Right kidney (tissue), 1 donor: ENCODE measurements at regions not wholly inside any gene's neighbourhood (a gene's known extent, or its start where the extent isn't known, plus 50 kb on each side); places are given as distances from the start of the nearest gene placed in this dataset.

ENCODE experiments used
- DNase-seq: peaks from one replicate; pipeline ENCODE4 v3.0.0-alpha.2; 2016

GRCh38 chr10:44023517-44023916, 361.4 kb downstream of the CXCL12 start:
- no peak for DNase-seq

DNA sequence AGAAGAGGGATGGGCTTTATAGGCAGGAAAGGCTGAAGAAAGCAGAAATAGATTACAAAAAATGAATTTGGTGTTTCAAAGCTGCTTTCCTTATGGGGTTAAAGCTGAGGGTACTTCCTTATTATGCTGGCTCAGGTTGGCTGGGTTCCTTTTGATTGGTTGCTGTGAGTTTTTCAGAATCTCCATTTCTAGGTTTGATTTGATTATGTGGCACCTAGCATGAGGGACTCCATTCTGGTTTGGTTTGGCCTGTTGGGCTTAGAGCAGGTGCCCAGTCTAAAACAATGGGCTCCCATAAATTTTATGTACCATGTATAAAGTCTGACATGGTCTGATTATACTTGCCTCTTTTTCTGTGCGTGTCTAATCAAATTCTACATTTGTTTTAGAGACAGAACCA, 362.7 kb downstream of the CXCL12 start:
- no peak for DNase-seq

DNA sequence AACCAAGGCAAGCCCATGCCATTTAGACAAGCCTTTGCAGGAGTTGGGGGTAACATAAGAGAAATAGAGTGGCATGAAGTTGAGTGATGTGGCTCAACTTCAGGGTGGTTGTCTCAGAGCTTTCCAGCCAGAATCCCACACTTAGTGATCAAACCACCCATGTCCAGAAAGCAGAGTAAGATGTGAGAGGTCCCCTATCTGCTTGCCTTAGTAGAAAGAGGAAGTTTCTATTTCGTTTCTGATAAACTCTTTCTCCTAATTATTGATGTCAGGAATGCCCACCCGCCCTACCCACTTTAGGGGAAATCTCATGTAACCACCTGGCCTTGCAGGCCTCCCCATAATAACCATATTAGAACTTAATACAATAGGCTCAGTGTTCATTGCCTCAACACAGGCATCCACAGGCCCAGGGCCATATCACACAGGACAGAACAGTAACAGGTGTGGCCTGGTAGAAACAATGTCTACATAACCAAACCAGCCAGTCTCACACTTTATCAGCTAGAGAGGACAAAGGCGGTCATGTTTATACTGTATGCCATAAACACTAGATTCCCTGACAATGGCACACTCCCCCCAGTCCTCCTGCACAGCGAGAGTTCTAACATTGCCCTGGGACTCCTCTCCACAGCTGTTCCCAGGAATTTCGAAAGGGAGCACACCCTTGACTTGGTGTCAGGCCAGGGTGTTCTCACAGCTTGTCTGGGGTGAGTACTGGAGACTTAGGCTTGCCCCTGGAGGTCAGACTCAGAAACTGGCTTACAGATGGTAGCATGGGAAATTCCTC, 364.4 kb downstream of the CXCL12 start:
- no peak for DNase-seq

DNA sequence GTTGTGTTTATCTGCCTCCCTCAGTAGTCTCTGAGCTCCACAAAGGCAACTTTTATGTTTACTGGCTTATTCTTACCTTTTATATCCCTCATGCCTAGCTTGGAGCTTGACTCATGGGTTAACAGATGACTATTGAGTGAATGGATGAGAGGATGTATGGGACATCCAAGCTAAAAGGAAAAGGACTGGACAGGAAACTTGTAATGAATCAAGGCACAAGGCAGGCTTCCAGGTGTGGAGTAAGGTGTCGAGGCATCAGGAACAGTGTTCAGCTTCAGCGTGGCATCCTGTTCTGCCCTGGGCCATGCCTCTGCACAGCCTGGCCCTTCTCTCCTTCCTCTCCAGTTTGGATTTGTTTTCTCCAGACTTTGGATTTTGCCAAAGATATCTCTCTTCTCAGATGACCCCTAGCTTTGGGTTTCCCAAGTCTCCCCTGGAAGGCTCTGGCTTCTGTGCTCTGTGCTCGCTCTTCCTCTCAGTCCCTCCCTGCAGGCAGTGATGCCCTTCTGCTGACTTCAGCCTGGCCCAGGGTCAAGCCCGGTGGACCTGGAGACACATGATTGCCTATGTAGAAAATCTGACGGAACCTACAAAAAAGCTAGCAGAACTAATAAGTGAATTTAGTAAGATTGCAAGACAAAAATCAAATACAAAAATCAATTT, 367.3 kb downstream of the CXCL12 start:
- no peak for DNase-seq

DNA sequence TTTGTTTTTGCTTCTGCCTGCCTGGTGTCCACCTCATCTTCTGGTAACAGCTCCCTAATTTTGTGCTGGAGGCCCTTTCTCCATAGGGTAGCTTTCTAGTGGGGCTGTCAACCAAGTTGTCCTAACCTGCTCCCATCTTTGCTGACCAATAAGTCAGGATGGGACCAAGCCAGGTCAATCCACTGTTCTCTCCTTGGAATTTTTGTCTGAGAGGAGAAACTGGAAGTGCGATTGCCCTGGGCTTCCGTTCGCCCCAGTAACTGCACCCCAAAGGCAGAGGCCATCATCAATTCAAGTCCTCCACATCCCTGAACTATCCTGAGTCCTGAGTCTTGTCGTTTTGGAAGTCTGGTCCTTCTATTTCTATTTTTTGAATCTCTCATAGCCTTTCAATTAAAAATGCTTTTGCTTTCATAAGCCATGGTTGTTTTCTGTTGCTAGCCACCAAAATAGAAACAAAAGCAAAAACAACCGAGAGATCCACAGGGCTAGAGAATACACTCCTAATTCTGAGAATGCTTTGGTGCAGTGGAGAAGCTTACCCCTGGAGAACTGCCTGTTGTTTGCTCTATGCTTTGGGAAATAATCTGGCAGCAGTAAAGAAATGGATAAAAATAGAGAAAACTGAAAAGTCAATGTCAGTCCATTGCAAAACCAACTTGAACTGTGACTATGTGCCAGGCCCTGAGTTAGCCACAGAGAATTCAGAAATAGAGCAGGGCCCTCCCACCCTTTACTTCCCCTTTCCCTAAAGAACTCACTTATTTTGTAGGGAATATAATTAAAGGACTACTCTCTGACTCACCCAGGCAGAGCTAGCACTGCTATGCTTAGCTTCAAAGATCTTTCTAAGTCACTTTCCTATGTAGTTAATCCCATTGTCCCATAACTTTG, 368.1 kb downstream of the CXCL12 start:
- no peak for DNase-seq

DNA sequence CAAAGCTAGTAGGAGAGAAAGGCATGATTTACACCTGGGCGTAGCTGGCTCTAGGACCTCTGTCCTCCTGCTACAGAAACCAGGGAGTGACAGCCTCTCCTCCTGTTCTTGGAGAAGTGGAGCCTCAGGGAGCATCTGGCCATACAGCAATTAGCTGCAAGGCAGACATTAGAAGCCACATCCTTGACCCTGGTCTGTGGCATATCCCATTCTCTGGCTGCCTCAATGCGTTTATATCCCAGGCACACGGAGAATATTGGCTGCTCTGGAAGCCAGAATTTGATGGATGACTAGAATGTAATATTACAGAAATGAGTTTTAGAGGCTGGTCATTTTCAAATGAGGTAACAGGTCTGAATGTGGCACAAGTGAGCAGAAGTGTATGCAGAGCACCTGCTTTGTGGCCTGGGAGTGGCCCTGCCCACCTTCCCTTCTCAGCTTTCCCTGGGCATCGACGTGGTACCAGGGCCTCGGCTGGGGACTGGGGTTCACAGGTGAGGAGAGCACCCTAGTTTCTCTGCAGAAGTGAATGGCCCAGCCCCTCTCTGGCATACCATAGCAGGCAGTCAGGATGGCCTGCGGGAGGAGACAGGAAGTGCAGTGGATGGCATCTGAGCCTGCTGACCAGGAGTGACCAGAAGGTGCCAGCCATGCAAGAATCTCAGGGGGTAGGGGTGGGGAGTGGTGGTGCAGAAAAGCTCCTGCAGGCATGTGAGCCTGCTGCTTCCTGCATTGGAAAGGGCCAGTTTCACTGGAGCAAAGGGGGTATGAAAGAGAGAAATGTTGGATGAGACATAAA, 367.2 kb upstream of the ZNF32 start:
- DNase-seq = no peak

DNA sequence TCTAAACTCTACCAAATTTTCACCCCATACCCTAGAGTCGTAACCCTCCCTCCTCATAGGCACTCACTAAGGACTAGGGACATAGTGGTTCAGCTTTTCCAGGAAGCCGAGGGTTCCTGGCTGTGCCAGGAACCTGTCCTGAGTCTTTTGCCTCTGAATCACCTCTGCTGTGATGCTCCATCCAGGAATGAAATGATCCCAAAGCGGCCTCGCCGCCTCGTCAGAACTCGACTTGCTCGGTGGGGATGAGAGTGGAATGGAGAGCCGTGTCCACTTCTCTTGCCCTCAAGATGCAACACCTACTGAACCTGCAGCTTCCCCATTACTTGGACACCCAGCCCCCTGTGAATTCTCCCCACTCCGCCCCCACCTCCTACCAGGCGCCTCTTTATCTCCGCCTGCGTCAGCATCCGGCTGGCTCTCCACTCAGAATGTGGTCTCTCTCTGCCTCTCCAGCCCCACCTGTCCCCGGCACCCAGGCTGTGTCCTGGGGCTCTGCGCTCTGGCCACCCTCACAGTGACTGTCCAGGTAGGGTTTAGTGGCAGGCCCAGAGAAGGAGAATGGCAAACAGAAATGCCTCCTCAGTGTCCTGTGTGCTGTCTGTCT, 366.1 kb upstream of the ZNF32 start:
- DNase-seq = no peak

GRCh38 chr10:44013981-44014380, 365.3 kb upstream of the ZNF32 start:
- DNase-seq = no peak

DNA sequence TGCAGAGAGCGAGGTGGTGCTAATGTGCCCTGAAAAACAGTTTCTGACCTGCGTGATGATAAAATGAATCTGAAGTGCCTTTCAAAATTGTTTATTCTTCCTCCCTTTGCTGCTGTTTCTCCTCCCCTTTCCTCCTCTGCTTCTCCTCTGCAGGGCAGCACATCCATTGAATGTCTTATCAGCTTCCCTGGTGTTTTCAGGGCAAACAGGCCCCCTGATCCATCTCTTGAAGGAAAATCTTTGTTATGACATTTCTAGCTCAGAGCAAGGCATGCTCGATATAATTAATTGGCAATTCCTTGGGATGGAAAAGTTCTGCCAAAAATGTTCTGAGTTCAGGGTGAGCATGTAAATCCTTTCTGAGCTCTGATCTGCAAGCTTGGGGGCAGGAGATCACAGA, 364.2 kb upstream of the ZNF32 start:
- DNase-seq = no peak

DNA sequence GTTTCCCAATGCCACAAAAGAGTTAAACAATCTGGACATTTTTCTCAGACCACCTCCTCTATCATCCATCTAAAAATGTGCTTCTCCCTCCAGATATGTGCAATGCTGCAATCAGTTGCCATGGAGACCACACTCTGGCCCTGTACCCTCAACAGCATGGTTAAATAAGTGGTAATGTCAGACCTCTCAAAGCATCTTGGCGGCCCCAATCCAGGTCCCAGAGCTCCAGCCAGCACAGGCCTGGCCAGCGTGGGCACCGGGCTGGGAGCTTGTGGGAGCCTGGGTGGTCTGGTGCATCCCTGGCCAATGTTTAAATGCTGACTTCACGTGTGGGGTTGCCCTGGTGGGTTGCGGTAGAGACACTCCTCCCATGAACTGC, 362.9 kb upstream of the ZNF32 start:
- no peak for DNase-seq

DNA sequence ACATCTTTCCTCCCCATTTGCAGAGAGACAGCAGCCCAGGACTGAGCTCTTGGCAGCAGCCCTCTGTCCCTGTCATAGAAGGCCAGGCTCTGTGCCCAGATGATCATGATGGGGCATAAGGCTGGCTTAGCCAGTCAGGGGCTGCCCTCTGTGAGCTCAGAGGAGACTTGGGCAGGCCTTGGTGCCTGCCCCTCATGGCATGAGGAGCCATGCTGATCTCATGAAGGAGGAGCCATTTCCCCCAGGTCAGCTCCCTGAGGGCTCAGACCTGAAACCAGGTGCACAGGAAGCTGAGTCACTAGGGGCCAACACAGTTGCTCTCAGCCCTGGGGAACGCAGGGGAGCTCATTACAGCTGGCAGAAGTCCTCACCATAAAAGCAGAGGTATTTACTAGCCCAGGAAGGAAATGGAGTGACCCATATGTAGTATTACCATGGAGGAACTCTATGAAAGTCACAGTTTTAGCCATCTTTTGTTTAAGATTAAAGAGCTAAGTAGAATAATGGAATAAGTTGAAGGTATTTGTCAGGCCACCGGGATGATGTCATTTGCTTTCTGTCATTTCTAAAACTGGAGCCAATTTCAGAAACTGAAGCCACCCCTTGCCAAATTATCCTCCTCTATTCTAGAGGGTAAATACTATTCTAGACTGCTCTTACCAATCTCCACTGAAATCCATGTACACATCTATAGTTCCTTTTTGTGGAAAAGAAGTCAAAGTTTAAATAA, 362.4 kb upstream of the ZNF32 start:
- no peak for DNase-seq

DNA sequence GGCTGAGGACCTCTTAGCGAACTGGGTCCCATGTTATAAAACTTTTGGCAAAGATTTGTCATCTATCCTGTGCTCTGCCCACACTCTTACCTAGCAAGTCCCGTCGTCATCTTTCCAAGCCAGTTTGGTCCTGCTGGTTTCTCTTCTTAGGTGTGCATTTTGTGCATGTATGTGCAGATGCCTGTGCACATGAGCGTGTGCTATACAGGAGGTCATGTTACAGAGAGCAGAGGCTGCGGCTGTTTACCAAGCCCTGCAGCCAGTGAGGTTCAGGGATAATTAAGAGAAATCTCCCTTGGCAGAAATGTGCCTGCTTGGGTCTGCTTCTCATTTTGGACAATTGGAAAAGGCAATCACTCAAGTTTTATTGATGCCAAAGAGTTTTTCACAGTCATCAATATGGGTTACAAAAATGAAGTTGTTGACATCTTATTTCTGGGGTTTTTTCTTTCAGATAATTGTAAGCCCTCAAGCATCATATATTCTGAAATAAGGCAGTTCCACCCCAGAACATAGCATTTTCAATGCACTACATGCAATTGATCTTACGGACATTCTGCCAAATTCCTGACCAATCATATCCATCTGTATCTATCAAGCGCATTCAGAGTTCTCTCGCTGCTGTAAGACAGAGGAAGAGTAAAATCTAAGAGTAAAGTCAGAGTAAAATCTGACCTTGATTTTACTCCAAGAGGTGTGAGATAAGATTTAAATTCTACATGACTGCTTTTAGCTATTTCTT, 361.4 kb upstream of the ZNF32 start:
- no peak for DNase-seq

GRCh38 chr10:44008917-44009709, 360.4 kb upstream of the ZNF32 start:
- no peak for DNase-seq

- no peak for DNase-seq
Measured at GRCh38 chr10:44008270-44008916, 359.7 kb upstream of the ZNF32 start.

DNA sequence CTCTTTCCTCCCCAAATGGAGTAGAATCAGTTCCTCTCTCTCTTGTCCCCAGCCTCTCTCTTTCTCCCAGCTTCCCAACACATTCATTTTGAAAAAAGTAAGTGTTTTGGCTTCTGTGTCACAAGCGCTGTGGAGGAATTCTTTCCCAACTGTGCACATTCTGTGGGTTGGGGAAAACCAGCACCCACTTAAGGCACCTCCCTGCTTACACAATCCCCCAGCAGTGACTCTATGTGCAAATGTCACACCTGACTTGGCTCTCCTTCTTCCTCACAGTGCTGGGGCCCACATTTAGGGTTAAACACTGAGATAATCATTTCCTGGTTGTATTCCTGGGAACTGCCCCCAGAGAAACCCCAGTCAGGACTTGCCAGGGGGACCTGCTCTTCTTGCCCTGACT, 358.1 kb upstream of the ZNF32 start:
- DNase-seq = no peak

DNA sequence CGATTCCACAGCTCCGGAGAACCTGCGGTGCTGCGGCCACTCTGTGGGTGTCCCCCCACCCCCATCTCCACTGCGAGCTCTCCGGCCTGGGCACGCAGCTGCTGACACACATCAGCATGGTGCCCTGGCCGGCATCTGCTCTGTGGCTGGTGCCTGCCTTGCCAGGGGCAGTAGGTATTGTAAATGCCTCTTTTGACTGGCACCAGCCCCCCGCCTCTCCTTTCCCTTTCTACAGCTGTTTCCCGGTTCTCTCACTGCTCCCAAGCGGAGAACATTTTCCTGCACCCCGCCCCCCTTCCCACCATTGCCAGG, 357.1 kb upstream of the ZNF32 start:
- DNase-seq = no peak

DNA sequence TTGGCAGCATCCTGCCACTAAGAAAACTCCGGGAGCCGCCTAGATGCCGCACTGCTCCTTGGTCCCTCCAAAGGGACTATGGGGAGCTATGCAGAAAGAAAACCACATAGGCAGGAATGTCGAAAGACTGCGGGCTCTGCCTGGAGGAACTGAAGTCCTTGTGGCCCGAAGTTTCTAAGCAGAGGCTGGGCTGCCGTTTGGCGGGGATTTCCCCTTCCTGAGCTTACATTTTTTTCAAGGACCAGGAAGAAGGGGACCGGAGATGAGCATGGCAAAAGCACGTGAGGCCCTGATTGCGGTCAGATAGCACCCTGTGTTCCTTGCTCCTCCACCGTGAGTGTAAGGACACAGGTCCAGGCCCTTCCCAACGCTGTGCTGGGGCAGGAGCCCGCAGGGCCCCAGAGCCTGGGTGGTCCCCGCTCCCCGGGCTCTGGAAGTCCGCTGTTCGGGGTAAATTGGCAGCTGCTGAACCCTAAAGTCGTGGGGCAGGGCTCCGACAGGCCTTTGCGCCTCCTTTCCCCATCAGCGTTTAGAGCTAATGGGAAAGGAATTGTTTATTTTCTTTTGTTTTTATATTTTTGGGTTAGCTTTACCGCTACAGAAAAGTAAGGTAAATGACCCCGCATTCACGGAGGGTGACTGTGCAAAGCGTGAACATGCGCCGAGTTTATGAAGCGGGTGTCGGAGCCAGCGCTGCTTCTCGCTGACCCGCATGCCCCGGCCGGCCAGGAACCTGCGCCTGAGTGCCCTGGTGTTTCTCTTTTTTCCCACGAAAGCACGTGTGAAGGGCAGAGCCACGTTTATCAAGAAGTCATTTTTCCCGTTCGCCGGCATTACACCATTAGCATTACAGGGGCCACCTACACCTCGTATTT, 356.5 kb upstream of the ZNF32 start:
- DNase-seq = no peak
